Esophagus muscularis mucosa (tissue), 3 donors: ENCODE measurements at regions not wholly inside any gene's neighbourhood (a gene's known extent, or its start where the extent isn't known, plus 50 kb on each side); places are given as distances from the start of the nearest gene placed in this dataset.

Source experiments
- CTCF ChIP-seq, 3 experiments: fragments of 200-600 bp in 2 of 3; fragments of 450-650 bp in 1 of 3; sonication (generic) in 2 of 3; IDR thresholded peaks; one replicate each; pipeline ENCODE4 v1.5.1; 2017 to 2019; ENCODE audit warnings: antibody characterized with exemption in 3 of 3, mild to moderate bottlenecking in 2 of 3, moderate library complexity in 1 of 3
- POLR2AphosphoS5 ChIP-seq, 2 donors: sonication (generic); formaldehyde crosslinking; IDR thresholded peaks; one replicate each; pipeline ENCODE4 v1.6.1; 2017; ENCODE audit warnings: antibody characterized with exemption in 2 of 2

GRCh38 chr14:37668646-37669045 lies 73.2 kb downstream of the TTC6 start:
- TF ChIP-seq POLR2AphosphoS5 (IDR thresholded peaks at IDR 0.05) (no peak), CTCF (IDR thresholded peaks at IDR 0.05) (no peak)
